Bronchial epithelial cell (primary cell): ENCODE measurements at regions not wholly inside any gene's neighbourhood (a gene's known extent, or its start where the extent isn't known, plus 50 kb on each side); places are given as distances from the start of the nearest gene placed in this dataset.

Experiments
- DNase-seq: peaks from one replicate; pipeline ENCODE4 v3.0.0-alpha.2; 2010; ENCODE audit warnings: low read depth
- FAIRE-seq: peaks from 2 replicates; lab custom pipeline; 2011; peaks lifted over from hg19 to GRCh38; lab: Jason Lieb, UNC
- H3K27me3 ChIP-seq: 2 replicates; pipeline ENCODE4 v1.5.1; 2011; ENCODE audit warnings: low read length; ENCODE audit not compliant: control insufficient read depth, insufficient read depth
- H3K36me3 ChIP-seq: 2 replicates; pipeline ENCODE4 v1.5.1; 2011; ENCODE audit warnings: low read length; ENCODE audit not compliant: control insufficient read depth, insufficient read depth
- H3K4me3 ChIP-seq: 2 replicates; pipeline ENCODE4 v1.5.1; 2011; ENCODE audit warnings: mild to moderate bottlenecking, low read depth, low read length, control low read depth
- TF ChIP-seq, protein P1 (sequence below): IDR thresholded peaks from 2 replicates; pipeline ENCODE4 v1.5.1; 2011; ENCODE audit warnings: mild to moderate bottlenecking, moderate library complexity, low read length, control low read depth, inconsistent platforms; ENCODE audit not compliant: insufficient read depth, severe bottlenecking

DNA sequence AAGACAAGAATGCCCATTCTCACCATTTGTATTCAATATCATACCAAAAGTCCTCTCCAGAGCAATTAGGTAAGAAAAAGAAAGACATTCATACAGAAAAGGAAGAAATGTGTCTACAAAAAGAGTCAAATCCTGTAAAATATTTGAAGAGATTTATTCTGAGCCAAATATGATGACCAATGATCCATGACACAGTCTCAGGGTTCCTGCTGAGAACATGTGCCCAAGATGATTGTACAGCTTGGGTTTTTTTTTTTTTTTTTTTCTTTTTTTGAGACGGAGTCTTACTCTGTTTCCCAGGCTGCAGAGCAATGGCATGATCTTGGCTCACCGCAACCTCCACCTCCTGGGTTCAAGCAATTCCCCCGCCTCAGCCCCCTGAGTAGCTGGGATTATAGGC is 296.2 kb downstream of the C12orf75 start:
- FAIRE-seq (no peak), DNase-seq (no peak)
- TF ChIP-seq, protein P1, sequence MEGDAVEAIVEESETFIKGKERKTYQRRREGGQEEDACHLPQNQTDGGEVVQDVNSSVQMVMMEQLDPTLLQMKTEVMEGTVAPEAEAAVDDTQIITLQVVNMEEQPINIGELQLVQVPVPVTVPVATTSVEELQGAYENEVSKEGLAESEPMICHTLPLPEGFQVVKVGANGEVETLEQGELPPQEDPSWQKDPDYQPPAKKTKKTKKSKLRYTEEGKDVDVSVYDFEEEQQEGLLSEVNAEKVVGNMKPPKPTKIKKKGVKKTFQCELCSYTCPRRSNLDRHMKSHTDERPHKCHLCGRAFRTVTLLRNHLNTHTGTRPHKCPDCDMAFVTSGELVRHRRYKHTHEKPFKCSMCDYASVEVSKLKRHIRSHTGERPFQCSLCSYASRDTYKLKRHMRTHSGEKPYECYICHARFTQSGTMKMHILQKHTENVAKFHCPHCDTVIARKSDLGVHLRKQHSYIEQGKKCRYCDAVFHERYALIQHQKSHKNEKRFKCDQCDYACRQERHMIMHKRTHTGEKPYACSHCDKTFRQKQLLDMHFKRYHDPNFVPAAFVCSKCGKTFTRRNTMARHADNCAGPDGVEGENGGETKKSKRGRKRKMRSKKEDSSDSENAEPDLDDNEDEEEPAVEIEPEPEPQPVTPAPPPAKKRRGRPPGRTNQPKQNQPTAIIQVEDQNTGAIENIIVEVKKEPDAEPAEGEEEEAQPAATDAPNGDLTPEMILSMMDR: no peak

DNA sequence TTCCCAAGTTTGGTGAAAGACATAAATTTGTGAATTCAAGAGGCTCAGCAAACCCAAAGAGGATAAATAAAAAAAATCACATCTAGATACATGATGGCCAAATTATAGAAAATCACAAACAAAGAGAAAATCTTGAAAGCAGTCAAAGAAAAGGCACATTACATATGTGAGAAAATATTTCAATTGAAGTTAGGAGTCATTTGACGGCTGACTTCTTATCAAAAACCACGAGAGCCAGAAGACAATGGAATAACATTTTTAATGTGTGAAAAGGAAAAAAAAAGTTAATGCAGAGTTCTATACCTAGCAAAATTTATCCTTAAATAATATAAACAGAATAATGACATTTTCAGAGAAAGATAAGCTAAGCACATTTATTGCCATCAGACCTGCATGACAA is 307.0 kb downstream of the C12orf75 start:
- no peak overlapping the region for H3K4me3 ChIP-seq
- DNase-seq (no peak), FAIRE-seq (no peak)
- TF ChIP-seq, protein P1: no peak
- H3K27me3 ChIP-seq: no peaks in the 10 kb centered on the region
- H3K36me3 ChIP-seq: no peaks in the 10 kb centered on the region

More for the DNA sequence above, 296.2 kb downstream of the C12orf75 start:
- H3K4me3 ChIP-seq: no peak overlapping the region
- H3K36me3 ChIP-seq: no peaks in the 10 kb centered on the region
- no peaks in the 10 kb centered on the region for H3K27me3 ChIP-seq

DNA sequence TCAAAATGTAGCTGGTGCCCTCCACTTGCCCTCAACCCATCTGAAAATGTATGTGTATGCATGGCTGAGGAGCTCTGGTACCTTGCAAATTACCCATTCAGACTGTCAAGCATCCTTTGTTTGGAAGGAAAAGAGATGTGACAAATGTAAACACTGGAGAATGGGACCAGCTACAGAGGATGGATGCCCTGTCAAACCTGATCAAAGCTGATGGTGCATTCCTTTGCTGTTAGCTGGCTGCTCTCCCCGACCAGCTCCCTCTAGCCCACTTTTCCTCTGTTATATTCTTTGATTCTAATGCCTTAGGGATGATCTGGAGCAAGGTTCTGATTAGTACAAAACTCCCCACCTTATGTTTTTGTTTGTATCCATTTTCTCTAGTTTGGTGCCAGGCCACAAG is 310.3 kb downstream of the C12orf75 start:
- FAIRE-seq (no peak), DNase-seq (no peak)
- TF ChIP-seq, protein P1: no peak
- no peaks in the 10 kb centered on the region for H3K36me3 ChIP-seq
- no peak overlapping the region for H3K4me3 ChIP-seq
- H3K27me3 ChIP-seq: no peaks in the 10 kb centered on the region

DNA sequence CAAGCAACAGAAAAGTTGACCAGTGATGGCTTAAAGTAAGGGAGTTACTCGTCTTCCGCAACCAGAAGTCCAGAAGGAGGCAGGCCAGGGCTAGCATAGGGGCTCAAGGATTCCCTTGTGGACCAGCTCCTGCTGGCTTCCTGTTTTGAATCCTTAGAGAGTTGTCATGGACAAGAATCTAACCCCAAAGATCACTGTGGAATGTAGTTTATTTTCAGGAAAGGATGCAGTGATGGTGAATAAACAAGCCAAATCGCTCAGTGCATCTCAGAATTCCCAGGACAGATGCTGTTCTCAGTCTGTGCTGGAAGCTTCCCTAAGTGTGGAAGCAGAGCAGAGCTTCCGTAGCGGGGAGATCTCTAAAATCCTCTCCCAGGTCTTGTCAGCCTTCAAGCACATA is 311.3 kb downstream of the C12orf75 start:
- H3K27me3 ChIP-seq: no peaks in the 10 kb centered on the region
- no peak overlapping the region for H3K4me3 ChIP-seq
- DNase-seq (no peak), FAIRE-seq (peak; percentile 7)
- no peaks in the 10 kb centered on the region for H3K36me3 ChIP-seq
- TF ChIP-seq, protein P1: no peak

DNA sequence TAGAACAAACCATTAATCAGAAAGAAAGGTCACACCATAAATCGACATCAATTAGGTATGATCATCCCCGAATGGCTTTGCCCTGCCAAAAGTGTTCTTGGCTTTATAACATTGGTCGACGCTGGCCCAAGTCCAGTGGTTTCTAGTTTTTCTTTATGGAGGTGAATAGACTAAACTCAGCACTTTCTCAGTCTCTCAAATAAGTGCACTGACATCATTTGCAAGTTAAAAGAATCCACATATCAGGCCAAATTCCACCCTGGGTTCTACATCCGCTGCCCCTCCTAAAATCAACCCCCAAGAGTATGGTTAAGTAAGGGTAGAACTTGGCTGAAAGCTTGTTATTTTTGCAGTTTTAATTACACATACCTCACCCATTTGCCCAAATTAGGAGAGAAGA is 314.3 kb downstream of the C12orf75 start:
- DNase-seq: no peak
- TF ChIP-seq, protein P1: no peak
- FAIRE-seq: no peak

DNA sequence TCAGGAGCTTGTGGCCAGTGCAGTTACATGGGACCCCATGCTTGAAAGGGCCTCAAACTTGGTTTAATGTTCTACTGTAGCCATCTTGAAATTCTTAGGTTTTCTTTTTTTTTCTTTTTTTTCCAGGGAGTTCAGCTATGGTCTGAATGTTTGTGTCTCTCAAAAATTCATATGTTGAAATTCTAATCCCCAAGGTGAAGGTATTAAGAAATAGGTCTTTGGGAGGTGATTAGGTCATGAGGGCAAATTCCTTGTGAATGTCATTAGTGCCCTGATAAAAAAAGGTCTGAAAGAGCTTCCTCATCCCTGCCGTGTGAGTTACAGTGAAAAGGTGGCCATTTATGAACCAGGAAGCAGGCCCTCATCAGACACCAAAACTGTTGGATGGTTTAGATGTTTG is 324.1 kb downstream of the C12orf75 start:
- no peak for FAIRE-seq

More for the DNA sequence above, 314.3 kb downstream of the C12orf75 start:
- Histone ChIP-seq H3K36me3 (no peaks in the 10 kb centered on the region), H3K27me3 (no peaks in the 10 kb centered on the region), H3K4me3 (no peak overlapping the region)

More for the DNA sequence above, 324.1 kb downstream of the C12orf75 start:
- Histone ChIP-seq H3K27me3 (no peaks in the 10 kb centered on the region), H3K4me3 (no peak overlapping the region), H3K36me3 (no peaks in the 10 kb centered on the region)
- TF ChIP-seq, protein P1: no peak
- DNase-seq: no peak
